Right lobe of liver (tissue), 4 donors: ENCODE measurements at regions not wholly inside any gene's neighbourhood (a gene's known extent, or its start where the extent isn't known, plus 50 kb on each side); places are given as distances from the start of the nearest gene placed in this dataset.

ENCODE experiments used
- POLR2A ChIP-seq: fragments of 450-650 bp; IDR thresholded peaks from one replicate; pipeline ENCODE4 v1.6.1; 2017; ENCODE audit warnings: antibody characterized with exemption, mild to moderate bottlenecking
- TF ChIP-seq, protein P1 (sequence below), 4 donors: fragments of 200-600 bp in 3 of 4; fragments of 450-650 bp in 1 of 4; IDR thresholded peaks; one replicate each; pipeline versions ENCODE4 v1.5.1 to v1.8.0; 2016 to 2022; ENCODE audit warnings: antibody characterized with exemption in 4 of 4, mild to moderate bottlenecking in 2 of 4
- donor health status: DM: no; HTN: no; CAD: no.
- donor health status: DM: no; HTN: no; CAD: no.
- donor health status: DM: no; HTN: yes; CAD: no.

- TF ChIP-seq, protein P1, sequence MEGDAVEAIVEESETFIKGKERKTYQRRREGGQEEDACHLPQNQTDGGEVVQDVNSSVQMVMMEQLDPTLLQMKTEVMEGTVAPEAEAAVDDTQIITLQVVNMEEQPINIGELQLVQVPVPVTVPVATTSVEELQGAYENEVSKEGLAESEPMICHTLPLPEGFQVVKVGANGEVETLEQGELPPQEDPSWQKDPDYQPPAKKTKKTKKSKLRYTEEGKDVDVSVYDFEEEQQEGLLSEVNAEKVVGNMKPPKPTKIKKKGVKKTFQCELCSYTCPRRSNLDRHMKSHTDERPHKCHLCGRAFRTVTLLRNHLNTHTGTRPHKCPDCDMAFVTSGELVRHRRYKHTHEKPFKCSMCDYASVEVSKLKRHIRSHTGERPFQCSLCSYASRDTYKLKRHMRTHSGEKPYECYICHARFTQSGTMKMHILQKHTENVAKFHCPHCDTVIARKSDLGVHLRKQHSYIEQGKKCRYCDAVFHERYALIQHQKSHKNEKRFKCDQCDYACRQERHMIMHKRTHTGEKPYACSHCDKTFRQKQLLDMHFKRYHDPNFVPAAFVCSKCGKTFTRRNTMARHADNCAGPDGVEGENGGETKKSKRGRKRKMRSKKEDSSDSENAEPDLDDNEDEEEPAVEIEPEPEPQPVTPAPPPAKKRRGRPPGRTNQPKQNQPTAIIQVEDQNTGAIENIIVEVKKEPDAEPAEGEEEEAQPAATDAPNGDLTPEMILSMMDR (IDR thresholded peaks at IDR 0.05) = no peak
- no peak for TF ChIP-seq POLR2A
Observed at GRCh38 chr13:72542241-72542640, 185.2 kb downstream of the MZT1 start.
